Urinary bladder (tissue), 1 donor: ENCODE measurements at regions not wholly inside any gene's neighbourhood (a gene's known extent, or its start where the extent isn't known, plus 50 kb on each side); places are given as distances from the start of the nearest gene placed in this dataset. TPM values are rescaled to one million over a fixed set of nuclear protein-coding genes. Genes with fewer than 3 reads are reported as not detected.

ENCODE experiments used
- small RNA-seq: library from RNA; depleted of rRNA; stranded (forward); fragments of <200 nt; gene quantifications from one replicate; pipeline ENCODE3, GENCODE V24; 2014

Small RNA genes lying in the stretch of these regions (small RNA-seq; reads per million reads assigned to genes)
- not detected for gene RNU6ATAC19P
